ENCODE measurements at regions not wholly inside any gene's neighbourhood (a gene's known extent, or its start where the extent isn't known, plus 50 kb on each side); places are given as distances from the start of the nearest gene placed in this dataset.

- TF ChIP-seq, protein P1, sequence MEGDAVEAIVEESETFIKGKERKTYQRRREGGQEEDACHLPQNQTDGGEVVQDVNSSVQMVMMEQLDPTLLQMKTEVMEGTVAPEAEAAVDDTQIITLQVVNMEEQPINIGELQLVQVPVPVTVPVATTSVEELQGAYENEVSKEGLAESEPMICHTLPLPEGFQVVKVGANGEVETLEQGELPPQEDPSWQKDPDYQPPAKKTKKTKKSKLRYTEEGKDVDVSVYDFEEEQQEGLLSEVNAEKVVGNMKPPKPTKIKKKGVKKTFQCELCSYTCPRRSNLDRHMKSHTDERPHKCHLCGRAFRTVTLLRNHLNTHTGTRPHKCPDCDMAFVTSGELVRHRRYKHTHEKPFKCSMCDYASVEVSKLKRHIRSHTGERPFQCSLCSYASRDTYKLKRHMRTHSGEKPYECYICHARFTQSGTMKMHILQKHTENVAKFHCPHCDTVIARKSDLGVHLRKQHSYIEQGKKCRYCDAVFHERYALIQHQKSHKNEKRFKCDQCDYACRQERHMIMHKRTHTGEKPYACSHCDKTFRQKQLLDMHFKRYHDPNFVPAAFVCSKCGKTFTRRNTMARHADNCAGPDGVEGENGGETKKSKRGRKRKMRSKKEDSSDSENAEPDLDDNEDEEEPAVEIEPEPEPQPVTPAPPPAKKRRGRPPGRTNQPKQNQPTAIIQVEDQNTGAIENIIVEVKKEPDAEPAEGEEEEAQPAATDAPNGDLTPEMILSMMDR (conservative IDR thresholded peaks at IDR 0.05), result no peak
- no peak for TF ChIP-seq EZH2 (IDR thresholded peaks at IDR 0.05; ENCODE audit: low read depth)
Observed at GRCh38 chr2:144675331-144675730, 155.4 kb upstream of the ZEB2 start.
